Naive thymus-derived CD4-positive, alpha-beta T cell (primary cell): ENCODE measurements at regions not wholly inside any gene's neighbourhood (a gene's known extent, or its start where the extent isn't known, plus 50 kb on each side); places are given as distances from the start of the nearest gene placed in this dataset.

Experiments used
- ATAC-seq: fragments of 150-1000 bp; cut with Tn5 transposase; 2 replicates; pipeline ENCODE4 v1.10.0; 2021; ENCODE audit warnings: mild to moderate bottlenecking, moderate library complexity
- CTCF ChIA-PET: fragments of 350-600 bp; sonication (Branson Sonifier 250); formaldehyde crosslinking; loops from one replicate; lab custom pipeline; 2021; ENCODE audit warnings: antibody characterized with exemption; lab: Charles Lee
- POLR2A ChIA-PET: fragments of 350-600 bp; sonication (Branson Sonifier 250); formaldehyde crosslinking; loops from one replicate; lab custom pipeline; 2021; ENCODE audit warnings: antibody characterized with exemption, inconsistent platforms; lab: Charles Lee
- DNase-seq, 9 donors: peaks; one replicate each; pipeline versions ENCODE4 v3.0.0 to v3.0.0-alpha.2; 2020 to 2022; ENCODE audit warnings: mixed read lengths in 1 of 9
- H3K27ac ChIP-seq: one replicate; pipeline ENCODE4 v1.7.0; 2013; ENCODE audit warnings: mild to moderate bottlenecking, low read depth, low read length, moderate library complexity
- H3K27me3 ChIP-seq, 2 donors: one replicate each; pipeline ENCODE4 v1.7.0; 2013; ENCODE audit warnings: low read length in 2 of 2, mild to moderate bottlenecking in 2 of 2, moderate library complexity in 2 of 2; ENCODE audit not compliant: control insufficient read depth in 2 of 2, insufficient read depth in 2 of 2
- H3K36me3 ChIP-seq, 3 experiments: 1 replicate in 2 of 3; 2 replicates in 1 of 3; pipeline ENCODE4 v1.7.0; 2013; ENCODE audit warnings: low read length in 3 of 3, mild to moderate bottlenecking in 3 of 3, moderate library complexity in 1 of 3; ENCODE audit not compliant: insufficient read depth in 3 of 3, control insufficient read depth in 2 of 3
- H3K4me1 ChIP-seq, 2 donors: one replicate each; pipeline ENCODE4 v1.7.0; 2013; ENCODE audit warnings: low read length in 2 of 2, mild to moderate bottlenecking in 2 of 2, moderate library complexity in 1 of 2; ENCODE audit not compliant: control insufficient read depth in 2 of 2, insufficient read depth in 2 of 2
- H3K4me3 ChIP-seq: 2 replicates; pipeline ENCODE4 v1.7.0; 2013; ENCODE audit warnings: mild to moderate bottlenecking, low read length
- H3K9me3 ChIP-seq, 3 experiments: 1 replicate in 2 of 3; 2 replicates in 1 of 3; pipeline ENCODE4 v1.7.0; 2013; ENCODE audit warnings: low read length in 3 of 3; ENCODE audit not compliant: control insufficient read depth in 2 of 3
- H3K27ac Mint-ChIP-seq, 9 donors: one replicate each; pipeline ENCODE4 v1.8.0; 2020 to 2022; ENCODE audit warnings: mixed read lengths in 9 of 9, mild to moderate bottlenecking in 8 of 9, moderate library complexity in 5 of 9, inconsistent platforms in 2 of 9
- H3K27me3 Mint-ChIP-seq, 5 donors: one replicate each; pipeline ENCODE4 v1.8.0; 2021 to 2022; ENCODE audit warnings: mixed read lengths in 5 of 5, mild to moderate bottlenecking in 1 of 5
- H3K36me3 Mint-ChIP-seq, 5 donors: one replicate each; pipeline ENCODE4 v1.8.0; 2020 to 2022; ENCODE audit warnings: mixed read lengths in 5 of 5, mild to moderate bottlenecking in 3 of 5, inconsistent platforms in 1 of 5
- H3K4me1 Mint-ChIP-seq, 7 donors: one replicate each; pipeline ENCODE4 v1.8.0; 2020 to 2022; ENCODE audit warnings: mixed read lengths in 7 of 7, mild to moderate bottlenecking in 3 of 7, inconsistent platforms in 1 of 7
- H3K4me3 Mint-ChIP-seq, 10 donors: one replicate each; pipeline ENCODE4 v1.8.0; 2020 to 2022; ENCODE audit warnings: mild to moderate bottlenecking in 10 of 10, mixed read lengths in 10 of 10, moderate library complexity in 6 of 10, inconsistent platforms in 2 of 10
- H3K9me3 Mint-ChIP-seq, 11 donors: one replicate each; pipeline ENCODE4 v1.8.0; 2020 to 2022; ENCODE audit warnings: mixed read lengths in 11 of 11, mild to moderate bottlenecking in 4 of 11, inconsistent platforms in 1 of 11, moderate library complexity in 1 of 11
- intact Hi-C, 2 donors: fragments of 100-400 bp; cut with micrococcal nuclease; formaldehyde crosslinking; loops; one replicate each; pipeline ENCODE4 v1.15.1; 2023

DNA sequence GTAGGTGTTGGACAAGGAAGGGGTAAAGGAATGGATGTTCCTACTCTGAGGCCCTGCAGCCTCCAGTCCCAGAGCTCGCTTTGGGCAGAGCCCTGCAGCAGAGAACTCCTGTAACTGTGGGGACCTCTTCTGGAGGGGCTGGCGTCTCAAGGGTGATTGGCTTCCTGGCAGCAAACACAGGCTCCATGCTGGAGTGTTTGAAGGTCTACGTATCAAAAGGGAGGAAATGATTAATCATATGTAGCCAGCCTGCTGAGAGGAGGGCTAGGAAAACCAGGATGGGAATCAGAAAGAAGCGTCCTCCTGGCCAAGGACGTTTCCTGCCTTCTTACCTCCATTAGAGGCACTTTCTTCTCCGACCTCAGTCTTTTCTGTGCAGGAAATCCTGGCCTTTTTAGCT is 208.5 kb downstream of the TSHZ3 start:
- ChIA-PET CTCF (interaction anchor here (0.7 kb wide), 1 partner anchor 965 kb away, joined by 3 read pairs; no protein-coding TSS in a partner anchor), POLR2A (no interaction called here)
- peaks cover 0 to 2% (median 0%) of the 10 kb centered on the region in 11 donors for H3K9me3 Mint-ChIP-seq
- ATAC-seq (no peak), DNase-seq (no peak)
- H3K4me3 Mint-ChIP-seq = no peak overlapping the region
- H3K27me3 Mint-ChIP-seq = peaks cover 0 to 13% (median 3%) of the 10 kb centered on the region in 5 donors
- Histone ChIP-seq H3K27me3 (no peaks in the 10 kb centered on the region), H3K4me1 (no peaks in the 10 kb centered on the region), H3K9me3 (no peaks in the 10 kb centered on the region), H3K27ac (no peak overlapping the region), H3K36me3 (no peaks in the 10 kb centered on the region), H3K4me3 (no peak overlapping the region)
- no peaks in the 10 kb centered on the region for H3K4me1 Mint-ChIP-seq
- no peak overlapping the region for H3K27ac Mint-ChIP-seq
- intact Hi-C loops = no loop called here
- no peaks in the 10 kb centered on the region for H3K36me3 Mint-ChIP-seq

DNA sequence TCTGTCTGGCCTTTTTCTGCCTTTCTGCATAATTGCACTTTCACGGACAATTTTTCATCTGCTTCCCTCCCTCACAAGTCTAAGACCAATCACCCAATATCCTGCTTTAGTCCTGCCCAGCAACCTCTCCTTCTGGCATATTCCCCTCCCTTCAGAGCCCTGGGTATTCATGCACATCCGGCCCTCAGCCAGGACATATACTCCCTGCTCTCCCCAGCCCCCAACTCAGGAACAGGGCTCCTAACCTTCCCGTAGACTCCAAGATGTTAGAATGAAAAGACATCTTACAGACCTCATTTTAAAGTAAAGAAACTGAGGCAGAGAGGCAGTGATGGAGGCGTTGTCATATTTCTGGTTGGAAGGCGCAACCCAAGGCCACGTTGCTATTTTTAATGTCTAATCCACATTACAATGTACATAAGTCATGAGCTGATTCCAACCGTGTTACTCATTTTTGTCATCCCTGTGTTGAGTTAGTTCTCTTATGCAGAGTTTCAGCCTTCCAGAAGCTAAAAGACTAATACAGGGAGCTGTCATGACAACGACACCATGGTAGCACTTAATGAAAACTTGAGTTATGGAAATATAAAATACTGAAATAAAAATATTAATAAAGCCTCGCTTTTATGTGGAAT is 209.2 kb downstream of the TSHZ3 start:
- H3K4me1 ChIP-seq = no peaks in the 10 kb centered on the region
- ATAC-seq (no peak), DNase-seq (no peak)
- intact Hi-C loops = no loop called here
- Mint-ChIP-seq H3K4me1 (no peaks in the 10 kb centered on the region), H3K9me3 (peaks cover 0 to 2% (median 0%) of the 10 kb centered on the region in 11 donors), H3K36me3 (no peaks in the 10 kb centered on the region), H3K4me3 (no peak overlapping the region), H3K27me3 (peaks cover 0 to 13% (median 5%) of the 10 kb centered on the region in 5 donors), H3K27ac (no peak overlapping the region)
- ChIA-PET CTCF (interaction anchor here (0.7 kb wide), 1 partner anchor 966 kb away, joined by 3 read pairs; no protein-coding TSS in a partner anchor), POLR2A (no interaction called here)
- no peaks in the 10 kb centered on the region for H3K9me3 ChIP-seq
- no peak overlapping the region for H3K27ac ChIP-seq
- H3K36me3 ChIP-seq = no peaks in the 10 kb centered on the region
- H3K4me3 ChIP-seq = no peak overlapping the region
- no peaks in the 10 kb centered on the region for H3K27me3 ChIP-seq

DNA sequence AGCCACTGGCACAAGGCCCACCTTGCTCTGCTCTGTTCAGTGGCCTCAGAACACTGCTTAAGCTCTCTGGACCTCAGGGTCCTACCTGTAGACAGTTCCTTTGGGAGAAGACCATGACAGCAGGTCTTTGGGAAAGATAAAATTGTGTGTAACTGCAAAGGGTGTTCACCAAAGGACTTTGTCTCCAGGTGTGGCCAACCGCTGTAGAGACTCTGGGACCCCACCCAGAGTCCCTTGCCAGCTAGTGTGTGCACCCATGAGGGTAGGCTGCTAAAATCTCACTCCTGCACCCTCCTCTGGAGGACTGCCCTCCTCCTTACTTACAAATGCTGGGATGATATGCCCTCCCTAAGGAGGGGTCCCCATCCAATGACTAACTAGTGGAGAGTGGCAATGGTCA is 211.2 kb downstream of the TSHZ3 start:
- no peaks in the 10 kb centered on the region for H3K9me3 ChIP-seq
- H3K27me3 ChIP-seq = no peaks in the 10 kb centered on the region
- no peak overlapping the region for H3K4me3 ChIP-seq
- no peak overlapping the region for H3K27ac ChIP-seq
- peaks cover 7 to 13% (median 12%) of the 10 kb centered on the region in 5 donors for H3K27me3 Mint-ChIP-seq
- H3K4me3 Mint-ChIP-seq = no peak overlapping the region
- ChIA-PET CTCF (no interaction called here), POLR2A (no interaction called here)
- H3K4me1 ChIP-seq = no peaks in the 10 kb centered on the region
- ATAC-seq (no peak), DNase-seq (no peak)
- intact Hi-C loops = no loop called here
- H3K36me3 ChIP-seq = no peaks in the 10 kb centered on the region
- H3K27ac Mint-ChIP-seq = no peak overlapping the region
- peaks cover 0 to 2% (median 0%) of the 10 kb centered on the region in 11 donors for H3K9me3 Mint-ChIP-seq
- H3K4me1 Mint-ChIP-seq = no peaks in the 10 kb centered on the region
- no peaks in the 10 kb centered on the region for H3K36me3 Mint-ChIP-seq

DNA sequence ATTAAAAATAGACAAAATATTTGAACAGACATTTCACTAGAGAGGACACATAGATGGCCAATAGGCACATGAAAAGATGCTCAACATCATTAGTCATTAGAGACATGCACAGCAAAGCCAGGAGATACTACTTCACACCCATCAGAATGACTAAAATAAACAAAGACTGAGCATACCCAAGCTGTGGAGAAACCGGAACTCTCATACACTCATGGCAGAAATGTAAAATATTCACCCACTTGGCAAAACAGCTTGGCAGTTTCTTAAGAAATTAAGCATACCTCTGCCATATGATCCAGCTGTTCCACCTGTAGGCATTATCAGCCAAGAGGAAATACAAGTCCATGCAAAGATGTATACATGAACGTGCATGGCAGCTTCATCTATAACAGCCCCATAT is 213.4 kb downstream of the TSHZ3 start:
- peaks cover 0 to 3% (median 0%) of the 10 kb centered on the region in 11 donors for H3K9me3 Mint-ChIP-seq
- no peaks in the 10 kb centered on the region for H3K9me3 ChIP-seq
- H3K27me3 ChIP-seq = no peaks in the 10 kb centered on the region
- ATAC-seq (no peak), DNase-seq (no peak)
- ChIA-PET CTCF (no interaction called here), POLR2A (no interaction called here)
- no peak overlapping the region for H3K4me3 Mint-ChIP-seq
- no peak overlapping the region for H3K4me3 ChIP-seq
- no peaks in the 10 kb centered on the region for H3K4me1 ChIP-seq
- no peak overlapping the region for H3K27ac ChIP-seq
- no peaks in the 10 kb centered on the region for H3K36me3 ChIP-seq
- intact Hi-C loops = no loop called here
- no peaks in the 10 kb centered on the region for H3K36me3 Mint-ChIP-seq
- peaks cover 5 to 15% (median 8%) of the 10 kb centered on the region in 5 donors for H3K27me3 Mint-ChIP-seq
- H3K27ac Mint-ChIP-seq = no peak overlapping the region
- no peaks in the 10 kb centered on the region for H3K4me1 Mint-ChIP-seq

DNA sequence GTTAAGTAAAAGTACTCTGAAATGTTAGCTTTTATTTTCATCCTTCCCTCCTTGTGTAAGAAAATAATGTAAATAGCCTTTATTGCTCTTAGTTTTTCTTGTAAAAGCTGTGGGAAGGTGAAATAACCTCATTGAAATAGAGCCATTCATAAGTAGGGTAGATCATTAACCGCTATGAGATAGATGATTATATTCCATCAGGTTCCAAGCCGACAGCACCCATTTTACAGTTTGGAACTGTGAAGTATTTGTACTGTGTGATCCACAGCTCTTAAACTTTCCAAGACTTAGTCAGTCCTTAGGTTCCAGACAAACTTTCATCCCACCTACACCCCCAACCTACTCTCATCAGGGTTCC is 216.5 kb downstream of the TSHZ3 start:
- Histone ChIP-seq H3K4me1 (no peaks in the 10 kb centered on the region), H3K36me3 (no peaks in the 10 kb centered on the region), H3K27me3 (no peaks in the 10 kb centered on the region), H3K4me3 (no peak overlapping the region), H3K9me3 (no peaks in the 10 kb centered on the region), H3K27ac (no peak overlapping the region)
- intact Hi-C loops = no loop called here
- no peak overlapping the region for H3K4me3 Mint-ChIP-seq
- POLR2A ChIA-PET = no interaction called here
- no peaks in the 10 kb centered on the region for H3K36me3 Mint-ChIP-seq
- no peak overlapping the region for H3K27ac Mint-ChIP-seq
- H3K9me3 Mint-ChIP-seq = peaks cover 0 to 7% (median 0%) of the 10 kb centered on the region in 11 donors
- H3K4me1 Mint-ChIP-seq = no peaks in the 10 kb centered on the region
- CTCF ChIA-PET = no interaction called here
- H3K27me3 Mint-ChIP-seq = peaks cover 6 to 18% (median 11%) of the 10 kb centered on the region in 5 donors
- no peak for DNase-seq
- ATAC-seq = no peak

DNA sequence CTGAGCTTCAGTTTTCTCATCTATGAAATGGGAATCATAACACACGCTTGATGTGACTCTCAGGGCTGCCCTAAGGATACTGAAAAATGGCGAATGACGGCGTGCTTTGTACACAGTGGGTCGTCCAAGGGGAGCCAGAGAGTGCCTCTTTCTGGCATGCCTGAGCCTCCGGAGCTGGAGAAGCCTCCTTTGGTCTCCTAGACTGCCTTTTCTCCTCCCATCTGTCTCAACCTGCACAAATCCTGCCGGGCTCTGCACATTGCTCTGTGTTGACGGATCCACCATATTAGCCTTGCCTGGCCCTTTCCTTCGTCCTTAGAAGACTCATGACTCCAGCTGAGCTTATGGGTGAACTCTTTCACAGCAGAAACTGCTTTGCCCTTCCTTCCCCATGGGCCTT is 220.9 kb downstream of the TSHZ3 start:
- Mint-ChIP-seq H3K4me1 (peaks cover 0 to 1% (median 0%) of the 10 kb centered on the region in 7 donors), H3K27me3 (peaks cover 0 to 16% (median 8%) of the 10 kb centered on the region in 5 donors), H3K9me3 (peaks cover 0 to 7% (median 0%) of the 10 kb centered on the region in 11 donors), H3K4me3 (no peak overlapping the region), H3K36me3 (no peaks in the 10 kb centered on the region), H3K27ac (no peak overlapping the region)
- Histone ChIP-seq H3K4me1 (no peaks in the 10 kb centered on the region), H3K9me3 (no peaks in the 10 kb centered on the region), H3K4me3 (no peak overlapping the region), H3K27ac (no peak overlapping the region), H3K36me3 (no peaks in the 10 kb centered on the region), H3K27me3 (no peaks in the 10 kb centered on the region)
- POLR2A ChIA-PET = no interaction called here
- ATAC-seq (no peak), DNase-seq (no peak)
- intact Hi-C loops = no loop called here
- CTCF ChIA-PET = no interaction called here
